ENCODE measurements at regions not wholly inside any gene's neighbourhood (a gene's known extent, or its start where the extent isn't known, plus 50 kb on each side); places are given as distances from the start of the nearest gene placed in this dataset.

- TF ChIP-seq CEBPB (IDR thresholded peaks at IDR 0.05) (no peak), MAX (IDR thresholded peaks at IDR 0.05) (no peak), ZBTB7A (IDR thresholded peaks at IDR 0.05; ENCODE audit: low read depth) (no peak)
Measured at GRCh38 chr11:116062129-116062489, 557.9 kb upstream of the CADM1 start.

- TF ChIP-seq YY1 (IDR thresholded peaks at IDR 0.05; ENCODE audit: low read depth): no peak
- no peak for TF ChIP-seq EGR1 (IDR thresholded peaks at IDR 0.05)
- no peak for TF ChIP-seq TCF12 (IDR thresholded peaks at IDR 0.05; ENCODE audit: low read depth)
- TF ChIP-seq TAF1 (IDR thresholded peaks at IDR 0.05; ENCODE audit: low read depth): no peak
- no peak for TF ChIP-seq NFIC (IDR thresholded peaks at IDR 0.05)
- no peak for TF ChIP-seq REST (IDR thresholded peaks at IDR 0.05; ENCODE audit: low read depth)
- TF ChIP-seq FOXM1 (IDR thresholded peaks at IDR 0.05; ENCODE audit: borderline replicate concordance, low read depth): no peak
- no peak for TF ChIP-seq MAX (IDR thresholded peaks at IDR 0.05)
- TF ChIP-seq TEAD4 (IDR thresholded peaks at IDR 0.05): no peak
- TF ChIP-seq RAD21 (IDR thresholded peaks at IDR 0.05; ENCODE audit: low read depth): no peak
- TF ChIP-seq USF1 (IDR thresholded peaks at IDR 0.05): no peak
- TF ChIP-seq ZBTB7A (IDR thresholded peaks at IDR 0.05; ENCODE audit: low read depth): no peak
- TF ChIP-seq CEBPB (IDR thresholded peaks at IDR 0.05): no peak
- no peak for TF ChIP-seq EP300 (IDR thresholded peaks at IDR 0.05; ENCODE audit: borderline replicate concordance)
- no peak for TF ChIP-seq CREB1 (IDR thresholded peaks at IDR 0.05; ENCODE audit: low read depth)
Measured at GRCh38 chr11:116061322-116061721, 557.1 kb upstream of the CADM1 start.

GRCh38 chr11:116059919-116060318 is 555.7 kb upstream of the CADM1 start:
- TF ChIP-seq MAX (IDR thresholded peaks at IDR 0.05): no peak
- TF ChIP-seq EP300 (IDR thresholded peaks at IDR 0.05; ENCODE audit: borderline replicate concordance): no peak
- TF ChIP-seq REST (IDR thresholded peaks at IDR 0.05; ENCODE audit: low read depth): no peak
- no peak for TF ChIP-seq YY1 (IDR thresholded peaks at IDR 0.05; ENCODE audit: low read depth)
- TF ChIP-seq TCF12 (IDR thresholded peaks at IDR 0.05; ENCODE audit: low read depth): no peak
- no peak for TF ChIP-seq CREB1 (IDR thresholded peaks at IDR 0.05; ENCODE audit: low read depth)
- TF ChIP-seq NFIC (IDR thresholded peaks at IDR 0.05): no peak
- no peak for TF ChIP-seq EGR1 (IDR thresholded peaks at IDR 0.05)
- no peak for TF ChIP-seq CEBPB (IDR thresholded peaks at IDR 0.05)
- no peak for TF ChIP-seq FOXM1 (IDR thresholded peaks at IDR 0.05; ENCODE audit: borderline replicate concordance, low read depth)
- no peak for TF ChIP-seq ZBTB7A (IDR thresholded peaks at IDR 0.05; ENCODE audit: low read depth)
- TF ChIP-seq USF1 (IDR thresholded peaks at IDR 0.05): no peak
- TF ChIP-seq TEAD4 (IDR thresholded peaks at IDR 0.05): no peak
- TF ChIP-seq TAF1 (IDR thresholded peaks at IDR 0.05; ENCODE audit: low read depth): no peak
- TF ChIP-seq RAD21 (IDR thresholded peaks at IDR 0.05; ENCODE audit: low read depth): no peak

GRCh38 chr11:116057000-116057399 is 552.8 kb upstream of the CADM1 start:
- TF ChIP-seq FOXM1 (IDR thresholded peaks at IDR 0.05; ENCODE audit: borderline replicate concordance, low read depth) (no peak), ZBTB7A (IDR thresholded peaks at IDR 0.05; ENCODE audit: low read depth) (no peak), USF1 (IDR thresholded peaks at IDR 0.05) (no peak), TCF12 (IDR thresholded peaks at IDR 0.05; ENCODE audit: low read depth) (no peak), EGR1 (IDR thresholded peaks at IDR 0.05) (no peak), CEBPB (IDR thresholded peaks at IDR 0.05) (no peak), MAX (IDR thresholded peaks at IDR 0.05) (no peak)

GRCh38 chr11:116055064-116055463 is 550.8 kb upstream of the CADM1 start:
- no peak for TF ChIP-seq MAX (IDR thresholded peaks at IDR 0.05)
- no peak for TF ChIP-seq NFIC (IDR thresholded peaks at IDR 0.05)
- no peak for TF ChIP-seq REST (IDR thresholded peaks at IDR 0.05; ENCODE audit: low read depth)
- TF ChIP-seq TEAD4 (IDR thresholded peaks at IDR 0.05): no peak
- no peak for TF ChIP-seq CEBPB (IDR thresholded peaks at IDR 0.05)
- TF ChIP-seq FOXM1 (IDR thresholded peaks at IDR 0.05; ENCODE audit: borderline replicate concordance, low read depth): no peak
- TF ChIP-seq YY1 (IDR thresholded peaks at IDR 0.05; ENCODE audit: low read depth): no peak
- no peak for TF ChIP-seq ZBTB7A (IDR thresholded peaks at IDR 0.05; ENCODE audit: low read depth)
- no peak for TF ChIP-seq USF1 (IDR thresholded peaks at IDR 0.05)
- no peak for TF ChIP-seq TAF1 (IDR thresholded peaks at IDR 0.05; ENCODE audit: low read depth)
- TF ChIP-seq EP300 (IDR thresholded peaks at IDR 0.05; ENCODE audit: borderline replicate concordance): no peak
- TF ChIP-seq EGR1 (IDR thresholded peaks at IDR 0.05): no peak
- no peak for TF ChIP-seq RAD21 (IDR thresholded peaks at IDR 0.05; ENCODE audit: low read depth)
- TF ChIP-seq CREB1 (IDR thresholded peaks at IDR 0.05; ENCODE audit: low read depth): no peak
- TF ChIP-seq TCF12 (IDR thresholded peaks at IDR 0.05; ENCODE audit: low read depth): no peak

All from Ishikawa (cell line).